ENCODE measurements at regions not wholly inside any gene's neighbourhood (a gene's known extent, or its start where the extent isn't known, plus 50 kb on each side); places are given as distances from the start of the nearest gene placed in this dataset.

DNA sequence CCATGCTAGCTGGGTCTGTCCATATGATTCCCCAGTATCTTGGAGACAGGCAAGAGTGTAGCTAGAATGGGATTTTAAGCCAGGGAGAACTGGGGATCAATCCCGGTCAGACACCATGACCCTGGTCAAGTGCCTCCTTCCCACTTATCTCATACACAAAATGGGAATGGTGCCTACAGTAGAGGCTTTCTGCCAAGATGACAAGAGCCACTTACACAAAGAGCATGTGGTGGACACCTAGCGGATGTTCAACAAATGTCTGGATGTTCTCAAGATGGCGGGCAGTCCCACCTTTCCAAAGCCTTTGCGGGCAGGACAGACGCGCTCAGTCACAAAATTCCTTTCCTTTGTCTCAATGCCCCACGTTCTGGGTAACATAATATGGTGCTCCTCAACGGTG lies 57.3 kb downstream of the MAF start:
- in situ Hi-C loops (cut with MboI; ENCODE audit: low sequenced_read_pairs, unreplicated experiment) = no loop called here
- TF ChIP-seq, protein P1, sequence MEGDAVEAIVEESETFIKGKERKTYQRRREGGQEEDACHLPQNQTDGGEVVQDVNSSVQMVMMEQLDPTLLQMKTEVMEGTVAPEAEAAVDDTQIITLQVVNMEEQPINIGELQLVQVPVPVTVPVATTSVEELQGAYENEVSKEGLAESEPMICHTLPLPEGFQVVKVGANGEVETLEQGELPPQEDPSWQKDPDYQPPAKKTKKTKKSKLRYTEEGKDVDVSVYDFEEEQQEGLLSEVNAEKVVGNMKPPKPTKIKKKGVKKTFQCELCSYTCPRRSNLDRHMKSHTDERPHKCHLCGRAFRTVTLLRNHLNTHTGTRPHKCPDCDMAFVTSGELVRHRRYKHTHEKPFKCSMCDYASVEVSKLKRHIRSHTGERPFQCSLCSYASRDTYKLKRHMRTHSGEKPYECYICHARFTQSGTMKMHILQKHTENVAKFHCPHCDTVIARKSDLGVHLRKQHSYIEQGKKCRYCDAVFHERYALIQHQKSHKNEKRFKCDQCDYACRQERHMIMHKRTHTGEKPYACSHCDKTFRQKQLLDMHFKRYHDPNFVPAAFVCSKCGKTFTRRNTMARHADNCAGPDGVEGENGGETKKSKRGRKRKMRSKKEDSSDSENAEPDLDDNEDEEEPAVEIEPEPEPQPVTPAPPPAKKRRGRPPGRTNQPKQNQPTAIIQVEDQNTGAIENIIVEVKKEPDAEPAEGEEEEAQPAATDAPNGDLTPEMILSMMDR (IDR thresholded peaks at IDR 0.05; ENCODE audit: borderline replicate concordance, control extremely low read depth, extremely low read depth, insufficient read depth, missing control alignments) = no peak
- DNase-seq (ENCODE audit: low spot score) = no peak

DNA sequence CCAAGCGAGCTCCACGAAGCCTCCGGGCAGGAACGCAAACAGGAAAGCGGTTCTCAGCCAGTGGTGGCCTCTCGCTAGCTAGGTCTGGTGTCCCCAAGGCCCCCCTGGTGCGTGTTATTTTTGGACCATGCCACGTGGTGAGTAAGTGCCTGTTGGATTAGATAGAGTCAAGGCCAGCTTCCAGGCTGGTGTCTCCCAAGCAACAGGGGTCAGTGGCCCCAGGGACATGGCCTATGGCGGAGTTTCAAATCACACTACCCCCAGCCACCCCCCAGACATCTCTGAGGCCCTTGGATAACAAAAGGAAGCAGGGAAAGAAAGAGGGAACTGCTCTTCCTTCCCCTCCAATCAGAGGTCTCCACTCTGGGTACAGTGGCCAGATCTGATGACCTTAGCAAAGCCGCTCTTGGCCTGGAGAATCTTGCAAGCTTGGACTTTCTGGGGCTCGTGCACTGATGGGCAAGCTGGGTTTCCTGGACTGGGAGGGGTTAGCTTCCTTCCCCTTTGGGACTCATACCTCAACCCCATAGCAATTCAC lies 58.2 kb downstream of the MAF start:
- TF ChIP-seq, protein P1 (IDR thresholded peaks at IDR 0.05; ENCODE audit: borderline replicate concordance, control extremely low read depth, extremely low read depth, insufficient read depth, missing control alignments) = no peak
- DNase-seq (ENCODE audit: low spot score) = no peak
- in situ Hi-C loops (cut with MboI; ENCODE audit: low sequenced_read_pairs, unreplicated experiment) = no loop called here

DNA sequence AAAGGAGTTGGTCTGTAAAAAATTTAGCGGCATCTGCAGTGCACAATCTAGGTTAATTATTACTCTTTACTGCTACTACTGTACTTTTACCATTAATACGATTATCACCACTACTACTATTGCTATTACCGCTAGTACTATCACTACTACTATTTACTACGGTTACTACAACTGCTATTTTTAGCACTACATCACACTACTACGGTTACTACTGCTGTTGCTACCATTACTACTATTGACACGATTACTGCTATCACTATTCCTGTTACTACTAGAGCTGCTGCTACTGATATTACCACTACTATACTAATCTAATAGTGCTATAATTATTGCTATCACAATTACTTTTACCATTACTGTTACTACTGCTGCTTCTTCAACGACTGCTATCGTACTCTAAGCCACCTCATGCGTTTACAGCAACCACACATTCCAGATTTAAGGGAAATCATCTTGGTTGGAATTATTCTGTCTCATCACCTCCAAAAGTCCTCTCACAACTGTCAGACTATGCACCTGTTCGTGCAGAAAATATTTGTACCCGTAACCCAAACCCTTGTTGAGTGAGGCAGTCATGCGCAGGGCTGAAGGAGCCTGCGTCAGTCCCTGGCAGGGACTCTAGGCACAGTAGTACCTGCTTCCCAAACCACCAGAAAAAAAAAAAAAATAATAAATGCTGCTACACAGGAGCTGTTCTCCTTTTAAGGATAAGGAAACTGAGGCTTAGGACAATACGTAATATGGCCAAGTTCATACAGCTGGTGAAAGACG lies 59.5 kb downstream of the MAF start:
- in situ Hi-C loops (cut with MboI; ENCODE audit: low sequenced_read_pairs, unreplicated experiment) = no loop called here
- no peak for DNase-seq (ENCODE audit: low spot score)
- TF ChIP-seq, protein P1 (IDR thresholded peaks at IDR 0.05; ENCODE audit: borderline replicate concordance, control extremely low read depth, extremely low read depth, insufficient read depth, missing control alignments) = no peak

- in situ Hi-C loops (cut with MboI; ENCODE audit: low sequenced_read_pairs, unreplicated experiment) = no loop called here
- TF ChIP-seq, protein P1 (IDR thresholded peaks at IDR 0.05; ENCODE audit: borderline replicate concordance, control extremely low read depth, extremely low read depth, insufficient read depth, missing control alignments) = no peak
These were observed 63.0 kb downstream of the MAF start for GRCh38 chr16:79537584-79537983.

DNA sequence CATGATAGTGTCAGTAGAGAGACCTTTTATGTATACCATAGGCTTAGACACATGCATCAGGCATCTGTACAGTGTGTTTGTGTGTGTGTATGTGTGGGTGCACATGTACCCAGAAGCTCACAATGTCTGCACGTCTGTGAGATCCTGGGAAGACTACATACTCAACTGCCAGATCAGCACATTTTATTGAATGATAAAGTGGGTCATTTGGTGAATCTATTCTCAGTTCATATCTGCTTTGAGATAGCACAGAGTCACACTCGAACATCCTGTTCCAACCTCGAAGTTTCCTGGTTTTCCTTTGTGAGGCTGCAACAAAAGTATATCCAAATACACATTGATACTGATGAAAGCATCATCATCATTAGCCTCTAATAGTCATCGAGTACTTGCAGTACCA lies 63.6 kb downstream of the MAF start:
- no peak for DNase-seq (ENCODE audit: low spot score)
- in situ Hi-C loops (cut with MboI; ENCODE audit: low sequenced_read_pairs, unreplicated experiment) = no loop called here
- TF ChIP-seq, protein P1 (IDR thresholded peaks at IDR 0.05; ENCODE audit: borderline replicate concordance, control extremely low read depth, extremely low read depth, insufficient read depth, missing control alignments) = no peak

More at GRCh38 chr16:79537584-79537983, 63.0 kb downstream of the MAF start:
- no peak for DNase-seq (ENCODE audit: low spot score)

DNA sequence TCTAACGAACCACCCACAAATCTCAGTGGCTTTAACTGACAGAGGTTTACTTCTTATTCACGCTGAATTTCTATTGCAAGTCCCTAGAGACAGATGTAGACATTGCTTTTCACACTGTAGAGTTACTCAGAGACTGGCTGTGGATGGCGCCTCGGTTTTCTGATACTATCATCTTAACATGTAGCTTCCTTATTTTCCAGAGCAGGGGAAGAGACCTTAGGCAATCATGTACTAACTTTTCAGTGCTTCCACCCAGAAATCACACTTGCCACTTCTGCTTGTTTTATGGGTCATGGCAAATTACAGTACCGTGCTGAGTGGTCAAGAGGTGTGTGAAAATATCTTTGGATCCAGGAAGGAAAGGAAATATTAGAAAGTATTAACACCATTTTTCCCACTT lies 65.4 kb downstream of the MAF start:
- in situ Hi-C loops (cut with MboI; ENCODE audit: low sequenced_read_pairs, unreplicated experiment) = no loop called here
- TF ChIP-seq, protein P1 (IDR thresholded peaks at IDR 0.05; ENCODE audit: borderline replicate concordance, control extremely low read depth, extremely low read depth, insufficient read depth, missing control alignments) = no peak
- no peak for DNase-seq (ENCODE audit: low spot score)

All from GM13976 (cell line).